GM19043 (cell line): ENCODE measurements at regions not wholly inside any gene's neighbourhood (a gene's known extent, or its start where the extent isn't known, plus 50 kb on each side); places are given as distances from the start of the nearest gene placed in this dataset.

Experiments
- ATAC-seq: cut with Tn5 transposase; IDR thresholded peaks from one replicate; pipeline ENCODE4 v1.9.1; 2021; ENCODE audit warnings: low read depth; ENCODE audit not compliant: unreplicated experiment

GRCh38 chr4:17301869-17302268, 210.0 kb downstream of the QDPR start:
- ATAC-seq = no peak

- no peak for ATAC-seq
Measured at GRCh38 chr4:17301266-17301665, 210.6 kb downstream of the QDPR start.

- no peak for ATAC-seq
Measured at GRCh38 chr4:17296921-17297890, 214.7 kb downstream of the QDPR start.

GRCh38 chr4:17293901-17294300, 218.0 kb downstream of the QDPR start:
- ATAC-seq = no peak

GRCh38 chr4:17288151-17288550, 223.7 kb downstream of the QDPR start:
- ATAC-seq = no peak

GRCh38 chr4:17286752-17287460, 225.0 kb downstream of the QDPR start:
- no peak for ATAC-seq

- ATAC-seq = no peak
Measured at GRCh38 chr4:17285747-17286146, 226.1 kb downstream of the QDPR start.

GRCh38 chr4:17284323-17285175, 227.3 kb downstream of the QDPR start:
- ATAC-seq = no peak

- no peak for ATAC-seq
Measured at GRCh38 chr4:17283832-17284231, 228.1 kb downstream of the QDPR start.

GRCh38 chr4:17283251-17283650, 228.6 kb downstream of the QDPR start:
- ATAC-seq = no peak

GRCh38 chr4:17280261-17281018, 231.4 kb downstream of the QDPR start:
- ATAC-seq = no peak

- no peak for ATAC-seq
Measured at GRCh38 chr4:17276776-17277175, 235.1 kb downstream of the QDPR start.

GRCh38 chr4:17275836-17276235, 236.1 kb downstream of the QDPR start:
- no peak for ATAC-seq

- no peak for ATAC-seq
Measured at GRCh38 chr4:17273047-17273446, 238.8 kb downstream of the QDPR start.

GRCh38 chr4:17272154-17272553, 239.7 kb downstream of the QDPR start:
- no peak for ATAC-seq

GRCh38 chr4:17265653-17266052, 246.2 kb downstream of the QDPR start:
- ATAC-seq = no peak

GRCh38 chr4:17265139-17265538, 246.8 kb downstream of the QDPR start:
- ATAC-seq = no peak

GRCh38 chr4:17260166-17260907, 251.6 kb downstream of the QDPR start:
- ATAC-seq = no peak

GRCh38 chr4:17258106-17258505, 253.8 kb downstream of the QDPR start:
- no peak for ATAC-seq
